ENCODE measurements at regions not wholly inside any gene's neighbourhood (a gene's known extent, or its start where the extent isn't known, plus 50 kb on each side); places are given as distances from the start of the nearest gene placed in this dataset.

DNA sequence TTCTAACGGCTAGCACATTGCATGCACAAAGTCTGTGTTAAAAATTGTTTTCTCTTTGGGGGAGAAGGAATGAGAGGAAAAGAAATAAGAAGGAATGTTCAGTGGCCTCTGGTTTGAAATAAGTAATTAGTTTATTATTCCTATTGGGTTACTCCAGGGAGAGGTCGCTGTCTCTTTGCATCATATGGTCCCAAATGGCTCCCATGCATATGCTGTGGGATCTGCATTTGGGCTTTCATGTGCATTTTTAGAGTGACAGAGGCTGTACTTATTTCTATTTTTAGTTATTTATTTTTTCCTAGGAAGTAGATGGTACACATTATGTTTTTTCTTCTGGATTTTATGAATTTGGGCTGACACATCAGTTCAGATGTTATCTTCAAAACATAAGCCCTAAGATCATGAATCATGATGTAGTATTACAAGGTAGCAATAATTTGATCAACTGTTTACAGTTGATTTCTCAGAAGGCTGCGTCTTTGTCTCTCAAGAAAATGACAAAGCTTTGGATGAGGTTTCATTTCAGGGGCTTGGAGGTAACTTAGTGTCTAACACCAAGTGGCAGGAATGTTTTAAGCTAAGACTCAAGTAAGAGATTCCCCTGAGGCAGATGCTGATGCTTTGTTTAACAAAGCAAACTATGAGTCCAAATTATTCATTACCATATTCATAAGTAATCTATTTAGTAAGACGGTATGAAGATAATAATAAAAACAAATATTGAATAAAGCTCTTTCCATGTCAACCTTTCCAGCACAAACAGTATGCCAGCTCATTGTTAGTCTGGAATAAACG, 247.7 kb downstream of the NSUN3 start:
- Histone ChIP-seq H3K27me3 (ENCODE audit: control insufficient read depth, insufficient read depth, low read length) (no peaks in the 10 kb centered on the region), H3K36me3 (ENCODE audit: control insufficient read depth, insufficient read depth, low read length) (no peaks in the 10 kb centered on the region), H3K4me3 (ENCODE audit: low read depth, low read length) (no peak overlapping the region)
- no peak for TF ChIP-seq CTCF (IDR thresholded peaks at IDR 0.05; ENCODE audit: insufficient read depth, low read length, poor library complexity, severe bottlenecking)
- DNase-seq (ENCODE audit: low read depth) = no peak

GRCh38 chr3:94311651-94312050, 248.8 kb downstream of the NSUN3 start:
- Histone ChIP-seq H3K27me3 (ENCODE audit: control insufficient read depth, insufficient read depth, low read length) (no peaks in the 10 kb centered on the region), H3K4me3 (ENCODE audit: low read depth, low read length) (no peak overlapping the region), H3K36me3 (ENCODE audit: control insufficient read depth, insufficient read depth, low read length) (no peaks in the 10 kb centered on the region)
- no peak for TF ChIP-seq CTCF (IDR thresholded peaks at IDR 0.05; ENCODE audit: insufficient read depth, low read length, poor library complexity, severe bottlenecking)
- DNase-seq (ENCODE audit: low read depth) = no peak

DNA sequence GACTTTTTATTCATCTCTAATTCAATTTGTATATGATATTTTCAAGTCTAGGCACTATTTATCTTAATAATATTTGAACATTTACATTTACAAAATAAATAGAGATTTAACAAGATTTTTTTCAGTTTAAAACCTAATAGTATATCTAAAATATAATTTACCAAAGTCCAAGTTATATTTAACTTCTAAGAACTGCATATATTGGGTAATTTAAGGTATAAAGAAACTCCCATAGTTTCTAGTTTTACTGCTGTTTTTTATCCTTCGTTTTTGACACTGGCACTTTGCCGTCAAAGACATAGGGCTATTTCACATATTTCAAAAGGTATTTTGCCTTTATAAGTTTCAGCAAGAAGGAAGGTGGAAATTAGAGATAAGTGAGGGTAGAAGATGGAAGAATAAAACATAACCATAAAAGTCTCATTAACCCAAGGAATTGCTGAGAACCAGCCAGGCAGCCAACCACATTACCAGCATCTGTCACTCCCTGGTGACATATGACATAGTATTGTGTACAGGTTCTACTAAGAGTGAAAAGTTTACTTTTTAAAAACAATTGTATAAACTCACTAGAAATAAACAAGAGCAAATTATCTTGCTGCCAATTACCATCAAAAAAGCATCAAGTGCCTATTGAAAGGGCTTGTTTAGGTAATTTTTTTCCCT, 251.5 kb downstream of the NSUN3 start:
- TF ChIP-seq CTCF (IDR thresholded peaks at IDR 0.05; ENCODE audit: insufficient read depth, low read length, poor library complexity, severe bottlenecking) = no peak
- DNase-seq (ENCODE audit: low read depth) = no peak
- no peaks in the 10 kb centered on the region for H3K27me3 ChIP-seq (ENCODE audit: control insufficient read depth, insufficient read depth, low read length)
- H3K4me3 ChIP-seq (ENCODE audit: low read depth, low read length) = no peak overlapping the region
- H3K36me3 ChIP-seq (ENCODE audit: control insufficient read depth, insufficient read depth, low read length) = no peaks in the 10 kb centered on the region

- Histone ChIP-seq H3K4me3 (ENCODE audit: low read depth, low read length) (no peak overlapping the region), H3K27me3 (ENCODE audit: control insufficient read depth, insufficient read depth, low read length) (no peaks in the 10 kb centered on the region), H3K36me3 (ENCODE audit: control insufficient read depth, insufficient read depth, low read length) (no peaks in the 10 kb centered on the region)
- no peak for DNase-seq (ENCODE audit: low read depth)
- no peak for TF ChIP-seq CTCF (IDR thresholded peaks at IDR 0.05; ENCODE audit: insufficient read depth, low read length, poor library complexity, severe bottlenecking)
These were observed 254.2 kb downstream of the NSUN3 start for GRCh38 chr3:94317017-94317416.

- Histone ChIP-seq H3K36me3 (ENCODE audit: control insufficient read depth, insufficient read depth, low read length) (no peaks in the 10 kb centered on the region), H3K4me3 (ENCODE audit: low read depth, low read length) (no peak overlapping the region), H3K27me3 (ENCODE audit: control insufficient read depth, insufficient read depth, low read length) (no peaks in the 10 kb centered on the region)
- TF ChIP-seq CTCF (IDR thresholded peaks at IDR 0.05; ENCODE audit: insufficient read depth, low read length, poor library complexity, severe bottlenecking) = no peak
- DNase-seq (ENCODE audit: low read depth) = no peak
These were observed 260.7 kb downstream of the NSUN3 start for GRCh38 chr3:94323596-94323995.

Measured in kidney epithelial cell (primary cell).